Activated CD8-positive, alpha-beta memory T cell treated with anti-CD3 and anti-CD28 coated beads, Interleukin-2, amount 50 U/mL, for 24 hours (primary cell): ENCODE measurements at regions not wholly inside any gene's neighbourhood (a gene's known extent, or its start where the extent isn't known, plus 50 kb on each side); places are given as distances from the start of the nearest gene placed in this dataset.

Source experiments
- DNase-seq: peaks from one replicate; pipeline ENCODE4 v3.0.0-alpha.2; 2020; ENCODE audit errors: extremely low read depth

- no peak for DNase-seq
Measured at GRCh38 chr15:62795700-62796695, 246.5 kb upstream of the TPM1 start.

- DNase-seq, result no peak
Measured at GRCh38 chr15:62797171-62797570, 245.4 kb upstream of the TPM1 start.

- DNase-seq, result no peak
Measured at GRCh38 chr15:62798536-62798935, 244.0 kb upstream of the TPM1 start.

GRCh38 chr15:62799037-62799436, 243.5 kb upstream of the TPM1 start:
- DNase-seq, result no peak

GRCh38 chr15:62799919-62800318, 242.6 kb upstream of the TPM1 start:
- no peak for DNase-seq

- no peak for DNase-seq
Measured at GRCh38 chr15:62802612-62803011, 239.9 kb upstream of the TPM1 start.

- DNase-seq, result no peak
Measured at GRCh38 chr15:62803856-62804400, 238.6 kb upstream of the TPM1 start.

- no peak for DNase-seq
Measured at GRCh38 chr15:62805502-62805901, 237.0 kb upstream of the TPM1 start.

- no peak for DNase-seq
Measured at GRCh38 chr15:62807539-62808130, 234.9 kb upstream of the TPM1 start.

GRCh38 chr15:62809115-62809967, 233.2 kb upstream of the TPM1 start:
- DNase-seq, result no peak

- no peak for DNase-seq
Measured at GRCh38 chr15:62809968-62810260, 232.6 kb upstream of the TPM1 start.

GRCh38 chr15:62812515-62812835, 230.1 kb upstream of the TPM1 start:
- no peak for DNase-seq

GRCh38 chr15:62816342-62817069, 226.0 kb upstream of the TPM1 start:
- DNase-seq, result no peak

GRCh38 chr15:62818691-62819090, 223.9 kb upstream of the TPM1 start:
- DNase-seq, result no peak

- no peak for DNase-seq
Measured at GRCh38 chr15:62821384-62822131, 221.0 kb upstream of the TPM1 start.

GRCh38 chr15:62822228-62822627, 220.3 kb upstream of the TPM1 start:
- DNase-seq, result no peak

GRCh38 chr15:62823561-62823960, 219.0 kb upstream of the TPM1 start:
- no peak for DNase-seq

- no peak for DNase-seq
Measured at GRCh38 chr15:62824111-62825015, 218.2 kb upstream of the TPM1 start.

GRCh38 chr15:62825191-62825590, 217.4 kb upstream of the TPM1 start:
- no peak for DNase-seq

- DNase-seq, result no peak
Measured at GRCh38 chr15:62826561-62826960, 216.0 kb upstream of the TPM1 start.
